ENCODE measurements at regions not wholly inside any gene's neighbourhood (a gene's known extent, or its start where the extent isn't known, plus 50 kb on each side); places are given as distances from the start of the nearest gene placed in this dataset.

- TF ChIP-seq CTCF (conservative IDR thresholded peaks at IDR 0.05; ENCODE audit: low read depth, low read length) (no peak), EZH2 (IDR thresholded peaks at IDR 0.05; ENCODE audit: borderline replicate concordance, low read depth, low read length, poor library complexity, severe bottlenecking) (no peak)
- no peak for DNase-seq (ENCODE audit: low spot score)
- Histone ChIP-seq H3K9me3 (ENCODE audit: low read depth, low read length, poor library complexity, severe bottlenecking) (no peaks in the 10 kb centered on the region), H3K4me3 (ENCODE audit: low read depth, low read length, poor library complexity, severe bottlenecking) (no peak overlapping the region), H3K27ac (ENCODE audit: low read depth, low read length, poor library complexity, severe bottlenecking) (no peak overlapping the region), H3K4me1 (ENCODE audit: insufficient read depth, low read length, poor library complexity, severe bottlenecking) (no peaks in the 10 kb centered on the region), H3K36me3 (ENCODE audit: insufficient read depth, low read length, poor library complexity, severe bottlenecking) (no peaks in the 10 kb centered on the region), H3K27me3 (replicated peaks; ENCODE audit: insufficient read depth, low read depth, low read length, poor library complexity) (peaks cover 52% of the 10 kb centered on the region)
- CTCF ChIA-PET: no interaction called here
- intact Hi-C loops (cut with micrococcal nuclease; ENCODE audit: unreplicated experiment): no loop called here
- POLR2A ChIA-PET (ENCODE audit: low non-redundant PET): no interaction called here
- no TSS peak for BruUV-seq (replicated peaks)
Measured at GRCh38 chr11:70711095-70711910, 313.0 kb downstream of the CTTN start.

GRCh38 chr11:70711911-70712185, 313.5 kb downstream of the CTTN start:
- no TSS peak for BruUV-seq (replicated peaks)
- Histone ChIP-seq H3K27ac (ENCODE audit: low read depth, low read length, poor library complexity, severe bottlenecking) (no peak overlapping the region), H3K4me3 (ENCODE audit: low read depth, low read length, poor library complexity, severe bottlenecking) (no peak overlapping the region), H3K27me3 (replicated peaks; ENCODE audit: insufficient read depth, low read depth, low read length, poor library complexity) (peaks cover 58% of the 10 kb centered on the region), H3K4me1 (ENCODE audit: insufficient read depth, low read length, poor library complexity, severe bottlenecking) (no peaks in the 10 kb centered on the region), H3K9me3 (ENCODE audit: low read depth, low read length, poor library complexity, severe bottlenecking) (no peaks in the 10 kb centered on the region), H3K36me3 (ENCODE audit: insufficient read depth, low read length, poor library complexity, severe bottlenecking) (no peaks in the 10 kb centered on the region)
- ChIA-PET CTCF (no interaction called here), POLR2A (ENCODE audit: low non-redundant PET) (no interaction called here)
- DNase-seq (ENCODE audit: low spot score): no peak
- intact Hi-C loops (cut with micrococcal nuclease; ENCODE audit: unreplicated experiment): no loop called here
- TF ChIP-seq EZH2 (IDR thresholded peaks at IDR 0.05; ENCODE audit: borderline replicate concordance, low read depth, low read length, poor library complexity, severe bottlenecking) (no peak), CTCF (conservative IDR thresholded peaks at IDR 0.05; ENCODE audit: low read depth, low read length) (no peak)

GRCh38 chr11:70712471-70712870, 314.1 kb downstream of the CTTN start:
- no peaks in the 10 kb centered on the region for H3K36me3 ChIP-seq (ENCODE audit: insufficient read depth, low read length, poor library complexity, severe bottlenecking)
- H3K9me3 ChIP-seq (ENCODE audit: low read depth, low read length, poor library complexity, severe bottlenecking): no peaks in the 10 kb centered on the region
- no peak overlapping the region for H3K4me3 ChIP-seq (ENCODE audit: low read depth, low read length, poor library complexity, severe bottlenecking)
- H3K4me1 ChIP-seq (ENCODE audit: insufficient read depth, low read length, poor library complexity, severe bottlenecking): no peaks in the 10 kb centered on the region
- no TSS peak for BruUV-seq (replicated peaks)
- H3K27ac ChIP-seq (ENCODE audit: low read depth, low read length, poor library complexity, severe bottlenecking): no peak overlapping the region
- ChIA-PET CTCF (no interaction called here), POLR2A (ENCODE audit: low non-redundant PET) (no interaction called here)
- H3K27me3 ChIP-seq (replicated peaks; ENCODE audit: insufficient read depth, low read depth, low read length, poor library complexity): peaks cover 64% of the 10 kb centered on the region
- DNase-seq (ENCODE audit: low spot score): peak; percentile 49
- TF ChIP-seq EZH2 (IDR thresholded peaks at IDR 0.05; ENCODE audit: borderline replicate concordance, low read depth, low read length, poor library complexity, severe bottlenecking) (no peak), CTCF (conservative IDR thresholded peaks at IDR 0.05; ENCODE audit: low read depth, low read length) (no peak)
- intact Hi-C loops (cut with micrococcal nuclease; ENCODE audit: unreplicated experiment): no loop called here

Data from A673 (cell line).